ENCODE measurements at regions not wholly inside any gene's neighbourhood (a gene's known extent, or its start where the extent isn't known, plus 50 kb on each side); places are given as distances from the start of the nearest gene placed in this dataset.

DNA sequence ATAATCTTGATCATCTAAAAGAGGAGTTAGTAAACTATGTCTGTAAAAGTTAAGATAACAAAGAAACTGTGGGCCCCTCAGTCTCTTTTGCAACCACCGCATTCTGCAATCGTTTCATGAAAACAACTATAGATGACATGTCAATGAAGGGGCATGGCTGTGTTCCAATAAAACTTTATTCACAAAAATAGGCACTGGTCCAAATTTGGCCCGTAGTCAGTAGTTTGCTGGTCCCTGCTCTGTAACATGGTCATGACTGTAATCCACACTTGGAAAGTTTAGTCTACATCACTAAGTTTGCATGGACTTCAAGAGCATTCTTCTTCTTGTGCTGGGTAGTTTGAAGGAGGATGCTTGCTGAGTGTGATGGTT lies 299.3 kb upstream of the PSMD7 start:
- H3K27me3 ChIP-seq (replicated peaks in 1 of 2; ENCODE audit: control insufficient read depth in 2 of 2, insufficient read depth in 2 of 2, low read length in 1 of 2) = no peaks in the 10 kb centered on the region; a peak in 1 of 4 replicates
- H3K36me3 ChIP-seq (ENCODE audit: control insufficient read depth in 2 of 2, insufficient read depth in 2 of 2, low read length in 1 of 2) = no peaks in the 10 kb centered on the region
- ATAC-seq = no peak
- RAD21 ChIA-PET (ENCODE audit: unreplicated experiment) = no interaction called here
- no peak overlapping the region for H3K27ac ChIP-seq (ENCODE audit: control insufficient read depth, insufficient read depth)
- POLR2A ChIA-PET = no interaction called here
- H3K9ac ChIP-seq (ENCODE audit: control insufficient read depth, insufficient read depth, low read length) = no peak overlapping the region
- BruUV-seq (replicated peaks) = no TSS peak
- no peak overlapping the region for H2AFZ ChIP-seq (ENCODE audit: control insufficient read depth, low read depth, low read length)
- no peak overlapping the region for H3K4me3 ChIP-seq
- H3K4me1 ChIP-seq (ENCODE audit: control insufficient read depth, insufficient read depth, low read length) = no peaks in the 10 kb centered on the region
- FAIRE-seq = no peak
- WGBS (ENCODE audit: insufficient coverage, insufficient replicate concordance, low lambda C conversion rate, missing lambda C conversion rate) = 60% methylated on average over 3 of the region's 3 CpGs
- H3K79me2 ChIP-seq (ENCODE audit: control insufficient read depth, insufficient read depth, low read length) = no peaks in the 10 kb centered on the region
- DNase-seq (ENCODE audit: low read depth, low spot score) = no peak
- intact Hi-C loops (cut with micrococcal nuclease; ENCODE audit: unreplicated experiment) = no loop called here
- in situ Hi-C loops (cut with MboI) = no loop called here
- SMC1A ChIA-PET (ENCODE audit: uncharacterized antibody, unreplicated experiment) = no interaction called here
- H4K20me1 ChIP-seq (ENCODE audit: control insufficient read depth, insufficient read depth) = no peaks in the 10 kb centered on the region
- CTCF ChIA-PET = interaction anchor here (0.6 kb wide), 1 partner anchor 16 kb away, joined by 5 read pairs; no protein-coding TSS in a partner anchor
- no peaks in the 10 kb centered on the region for H3K9me3 ChIP-seq (replicated peaks; ENCODE audit: control insufficient read depth, insufficient read depth, low read length)
- H3K4me2 ChIP-seq (ENCODE audit: control insufficient read depth, insufficient read depth) = no peak overlapping the region
- TF ChIP-seq USF1 (IDR thresholded peaks at IDR 0.05; ENCODE audit: borderline replicate concordance, extremely low read length, insufficient read depth, low read depth, low read length) = no peak
- TF ChIP-seq, protein P1, sequence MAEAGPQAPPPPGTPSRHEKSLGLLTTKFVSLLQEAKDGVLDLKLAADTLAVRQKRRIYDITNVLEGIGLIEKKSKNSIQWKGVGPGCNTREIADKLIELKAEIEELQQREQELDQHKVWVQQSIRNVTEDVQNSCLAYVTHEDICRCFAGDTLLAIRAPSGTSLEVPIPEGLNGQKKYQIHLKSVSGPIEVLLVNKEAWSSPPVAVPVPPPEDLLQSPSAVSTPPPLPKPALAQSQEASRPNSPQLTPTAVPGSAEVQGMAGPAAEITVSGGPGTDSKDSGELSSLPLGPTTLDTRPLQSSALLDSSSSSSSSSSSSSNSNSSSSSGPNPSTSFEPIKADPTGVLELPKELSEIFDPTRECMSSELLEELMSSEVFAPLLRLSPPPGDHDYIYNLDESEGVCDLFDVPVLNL (IDR thresholded peaks at IDR 0.05; ENCODE audit: low read depth, low read length) = no peak
- no peak for TF ChIP-seq SREBF2 (IDR thresholded peaks at IDR 0.05; ENCODE audit: low read length)
- no peak for TF ChIP-seq CUX1 (IDR thresholded peaks at IDR 0.05; ENCODE audit: insufficient replicate concordance, low read depth, low read length)
- no peak for TF ChIP-seq ZNF687 (IDR thresholded peaks at IDR 0.05)
- TF ChIP-seq, protein P2, sequence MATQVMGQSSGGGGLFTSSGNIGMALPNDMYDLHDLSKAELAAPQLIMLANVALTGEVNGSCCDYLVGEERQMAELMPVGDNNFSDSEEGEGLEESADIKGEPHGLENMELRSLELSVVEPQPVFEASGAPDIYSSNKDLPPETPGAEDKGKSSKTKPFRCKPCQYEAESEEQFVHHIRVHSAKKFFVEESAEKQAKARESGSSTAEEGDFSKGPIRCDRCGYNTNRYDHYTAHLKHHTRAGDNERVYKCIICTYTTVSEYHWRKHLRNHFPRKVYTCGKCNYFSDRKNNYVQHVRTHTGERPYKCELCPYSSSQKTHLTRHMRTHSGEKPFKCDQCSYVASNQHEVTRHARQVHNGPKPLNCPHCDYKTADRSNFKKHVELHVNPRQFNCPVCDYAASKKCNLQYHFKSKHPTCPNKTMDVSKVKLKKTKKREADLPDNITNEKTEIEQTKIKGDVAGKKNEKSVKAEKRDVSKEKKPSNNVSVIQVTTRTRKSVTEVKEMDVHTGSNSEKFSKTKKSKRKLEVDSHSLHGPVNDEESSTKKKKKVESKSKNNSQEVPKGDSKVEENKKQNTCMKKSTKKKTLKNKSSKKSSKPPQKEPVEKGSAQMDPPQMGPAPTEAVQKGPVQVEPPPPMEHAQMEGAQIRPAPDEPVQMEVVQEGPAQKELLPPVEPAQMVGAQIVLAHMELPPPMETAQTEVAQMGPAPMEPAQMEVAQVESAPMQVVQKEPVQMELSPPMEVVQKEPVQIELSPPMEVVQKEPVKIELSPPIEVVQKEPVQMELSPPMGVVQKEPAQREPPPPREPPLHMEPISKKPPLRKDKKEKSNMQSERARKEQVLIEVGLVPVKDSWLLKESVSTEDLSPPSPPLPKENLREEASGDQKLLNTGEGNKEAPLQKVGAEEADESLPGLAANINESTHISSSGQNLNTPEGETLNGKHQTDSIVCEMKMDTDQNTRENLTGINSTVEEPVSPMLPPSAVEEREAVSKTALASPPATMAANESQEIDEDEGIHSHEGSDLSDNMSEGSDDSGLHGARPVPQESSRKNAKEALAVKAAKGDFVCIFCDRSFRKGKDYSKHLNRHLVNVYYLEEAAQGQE (IDR thresholded peaks at IDR 0.05; ENCODE audit: low read depth, low read length) = no peak
- no peak for TF ChIP-seq HCFC1 (IDR thresholded peaks at IDR 0.05; ENCODE audit: low read length)
- TF ChIP-seq SIX5 (IDR thresholded peaks at IDR 0.05; ENCODE audit: low read depth, low read length, severe bottlenecking) = no peak
- TF ChIP-seq DPF2 (IDR thresholded peaks at IDR 0.05) = no peak
